Testis (tissue), 2 donors: ENCODE measurements at regions not wholly inside any gene's neighbourhood (a gene's known extent, or its start where the extent isn't known, plus 50 kb on each side); places are given as distances from the start of the nearest gene placed in this dataset.

ENCODE experiments used
- DNase-seq: peaks from one replicate; pipeline ENCODE4 v3.0.0-alpha.2; 2019
- H3K27ac ChIP-seq, 2 donors: fragments of 200-600 bp; sonication (generic); one replicate each; pipeline ENCODE4 v1.5.1; 2019
- H3K27me3 ChIP-seq: fragments of 200-600 bp; sonication (generic); one replicate; pipeline ENCODE4 v1.5.1; 2019
- H3K36me3 ChIP-seq: fragments of 200-600 bp; sonication (generic); one replicate; pipeline ENCODE4 v1.5.1; 2017; ENCODE audit warnings: low read depth; ENCODE audit errors: missing control alignments
- H3K4me1 ChIP-seq: fragments of 200-600 bp; sonication (generic); one replicate; pipeline ENCODE4 v1.5.1; 2019
- H3K4me3 ChIP-seq, 2 donors: fragments of 200-600 bp; sonication (generic); one replicate each; pipeline ENCODE4 v1.5.1; 2017 to 2019
- H3K9me3 ChIP-seq: fragments of 200-600 bp; sonication (generic); one replicate; pipeline ENCODE4 v1.5.1; 2017
- POLR2A ChIP-seq: fragments of 450-650 bp; IDR thresholded peaks from one replicate; pipeline ENCODE4 v1.6.1; 2017; ENCODE audit warnings: antibody characterized with exemption, mild to moderate bottlenecking, moderate library complexity
- WGBS, 2 donors: methylation state at CpG; one replicate each; pipeline ENCODE4 v1.1.5; 2018; 5-methylcytosine and 5-hydroxymethylcytosine counted together
- intact Hi-C: fragments of 100-400 bp; cut with DNase I; formaldehyde crosslinking; loops from one replicate; pipeline ENCODE4 v1.15.1; 2023; ENCODE audit warnings: low total_unique reads
- TF ChIP-seq, protein P1 (sequence below), 3 experiments: fragments of 450-650 bp in 2 of 3; fragments of 200-600 bp in 1 of 3; sonication (generic) in 1 of 3; IDR thresholded peaks; one replicate each; pipeline ENCODE4 v1.5.1; 2016 to 2019; ENCODE audit warnings: antibody characterized with exemption in 3 of 3, mild to moderate bottlenecking in 2 of 3, moderate library complexity in 1 of 3

DNA sequence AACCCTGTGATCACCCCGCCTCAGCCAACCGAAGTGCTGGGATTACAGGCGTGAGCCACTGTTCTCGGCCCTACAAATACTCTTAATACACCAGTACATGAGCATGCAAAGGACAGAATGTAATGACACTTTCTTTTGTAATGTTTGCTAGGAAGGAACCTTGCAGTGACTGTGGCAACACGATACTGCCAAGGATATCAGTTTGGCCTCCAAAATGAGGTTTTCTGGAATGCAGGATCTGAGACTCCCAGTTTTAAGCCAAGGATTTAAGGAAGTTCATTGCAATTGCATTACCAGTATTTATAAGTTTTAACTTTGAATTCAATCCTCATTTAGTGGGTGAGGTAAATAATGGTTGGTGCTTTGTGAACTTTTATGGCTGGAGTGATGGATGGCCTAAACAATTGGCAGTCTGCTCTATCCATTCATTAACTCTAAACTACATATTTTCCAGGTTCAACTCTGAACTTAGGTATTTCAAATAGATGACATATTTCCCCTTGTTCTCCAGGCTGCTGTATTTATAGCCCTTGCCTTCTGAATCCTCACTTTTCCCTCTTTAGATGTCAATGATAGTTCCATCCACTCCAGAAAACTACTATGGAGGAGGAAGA, 330.3 kb downstream of the C11orf87 start:
- intact Hi-C loops, result no loop called here
- H3K4me1 ChIP-seq, result no peaks in the 10 kb centered on the region
- no peak overlapping the region for H3K27ac ChIP-seq
- H3K27me3 ChIP-seq, result no peaks in the 10 kb centered on the region
- H3K4me3 ChIP-seq, result no peak overlapping the region
- no peaks in the 10 kb centered on the region for H3K9me3 ChIP-seq
- DNase-seq, result no peak
- no peaks in the 10 kb centered on the region for H3K36me3 ChIP-seq
- TF ChIP-seq, protein P1, sequence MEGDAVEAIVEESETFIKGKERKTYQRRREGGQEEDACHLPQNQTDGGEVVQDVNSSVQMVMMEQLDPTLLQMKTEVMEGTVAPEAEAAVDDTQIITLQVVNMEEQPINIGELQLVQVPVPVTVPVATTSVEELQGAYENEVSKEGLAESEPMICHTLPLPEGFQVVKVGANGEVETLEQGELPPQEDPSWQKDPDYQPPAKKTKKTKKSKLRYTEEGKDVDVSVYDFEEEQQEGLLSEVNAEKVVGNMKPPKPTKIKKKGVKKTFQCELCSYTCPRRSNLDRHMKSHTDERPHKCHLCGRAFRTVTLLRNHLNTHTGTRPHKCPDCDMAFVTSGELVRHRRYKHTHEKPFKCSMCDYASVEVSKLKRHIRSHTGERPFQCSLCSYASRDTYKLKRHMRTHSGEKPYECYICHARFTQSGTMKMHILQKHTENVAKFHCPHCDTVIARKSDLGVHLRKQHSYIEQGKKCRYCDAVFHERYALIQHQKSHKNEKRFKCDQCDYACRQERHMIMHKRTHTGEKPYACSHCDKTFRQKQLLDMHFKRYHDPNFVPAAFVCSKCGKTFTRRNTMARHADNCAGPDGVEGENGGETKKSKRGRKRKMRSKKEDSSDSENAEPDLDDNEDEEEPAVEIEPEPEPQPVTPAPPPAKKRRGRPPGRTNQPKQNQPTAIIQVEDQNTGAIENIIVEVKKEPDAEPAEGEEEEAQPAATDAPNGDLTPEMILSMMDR (IDR thresholded peaks at IDR 0.05), result no peak
- no peak for TF ChIP-seq POLR2A
- 76 to 90% methylated on average over 5 of the region's 5 CpGs for WGBS, 2 donors

DNA sequence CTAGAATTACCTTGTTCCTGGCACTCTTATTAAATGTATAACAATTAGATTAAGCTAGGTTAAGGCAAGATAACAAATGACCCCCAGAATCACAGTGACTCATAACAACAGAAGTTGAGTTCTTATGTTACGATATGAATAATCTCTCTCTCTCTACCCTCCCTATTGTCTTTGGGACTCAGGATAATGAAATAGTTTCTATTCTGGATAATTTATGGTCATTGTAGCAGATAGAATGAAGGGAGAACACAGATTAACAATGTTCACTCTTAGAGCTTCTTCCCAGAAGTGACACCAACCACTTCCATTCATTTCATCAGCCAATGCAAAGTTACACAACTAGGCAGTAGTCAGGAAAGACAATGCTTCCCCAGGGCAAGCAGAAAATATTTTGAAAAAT, 334.5 kb downstream of the C11orf87 start:
- Histone ChIP-seq H3K27me3 (no peaks in the 10 kb centered on the region), H3K27ac (no peak overlapping the region), H3K36me3 (no peaks in the 10 kb centered on the region), H3K4me3 (no peak overlapping the region), H3K4me1 (no peaks in the 10 kb centered on the region), H3K9me3 (no peaks in the 10 kb centered on the region)
- TF ChIP-seq, protein P1 (IDR thresholded peaks at IDR 0.05), result no peak
- TF ChIP-seq POLR2A, result no peak
- WGBS, 2 donors, result 58 to 86% methylated on average over 1 of the region's 1 CpG
- no peak for DNase-seq
- intact Hi-C loops, result no loop called here

DNA sequence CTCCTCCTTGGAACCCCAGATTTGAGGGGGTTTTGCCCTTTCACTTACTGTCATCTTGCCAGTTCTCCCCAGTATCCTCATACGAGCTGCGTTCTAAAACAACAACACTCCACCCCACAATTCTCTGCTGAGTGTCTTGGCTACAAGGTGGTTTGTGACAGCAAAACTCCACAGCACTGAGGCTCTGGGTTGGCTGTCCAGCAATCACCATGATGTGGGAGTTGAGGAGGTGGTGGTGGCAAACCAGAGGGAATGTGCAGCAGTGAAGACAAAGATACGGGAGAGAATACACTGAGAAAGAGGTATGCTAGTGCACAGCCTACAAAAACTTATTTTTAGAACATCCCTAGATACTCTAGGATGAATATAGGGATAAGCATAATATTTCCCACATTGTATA, 335.0 kb downstream of the C11orf87 start:
- no peaks in the 10 kb centered on the region for H3K27me3 ChIP-seq
- no peaks in the 10 kb centered on the region for H3K9me3 ChIP-seq
- WGBS, 2 donors, result 83 to 90% methylated on average over 3 of the region's 3 CpGs
- H3K4me3 ChIP-seq, result no peak overlapping the region
- TF ChIP-seq, protein P1 (IDR thresholded peaks at IDR 0.05), result no peak
- no peak for TF ChIP-seq POLR2A
- DNase-seq, result no peak
- no peaks in the 10 kb centered on the region for H3K36me3 ChIP-seq
- intact Hi-C loops, result no loop called here
- H3K4me1 ChIP-seq, result no peaks in the 10 kb centered on the region
- H3K27ac ChIP-seq, result no peak overlapping the region

DNA sequence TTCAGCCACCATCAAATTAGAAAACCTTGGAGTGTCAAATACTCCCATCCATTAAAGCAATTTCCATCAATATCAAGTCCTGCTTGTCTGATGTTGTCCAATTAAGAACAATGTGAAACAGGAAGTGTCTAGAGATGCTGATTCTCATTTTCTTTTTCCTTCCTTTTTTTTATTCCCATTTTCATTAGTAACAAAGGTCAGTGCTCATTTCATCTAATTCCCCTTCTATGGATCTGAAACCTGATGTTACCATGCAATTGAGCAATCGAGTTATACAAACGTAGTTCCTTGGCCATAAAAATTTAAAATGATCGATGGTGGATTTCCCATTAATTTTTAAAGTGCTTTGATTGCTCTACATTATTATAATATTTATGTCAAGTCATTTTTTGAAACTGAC, 330.6 kb upstream of the ZC3H12C start:
- WGBS, 2 donors, result 77 to 82% methylated on average over 3 of the region's 3 CpGs
- Histone ChIP-seq H3K4me3 (no peak overlapping the region), H3K4me1 (no peaks in the 10 kb centered on the region), H3K27me3 (no peaks in the 10 kb centered on the region), H3K9me3 (no peaks in the 10 kb centered on the region), H3K27ac (no peak overlapping the region), H3K36me3 (no peaks in the 10 kb centered on the region)
- intact Hi-C loops, result no loop called here
- TF ChIP-seq, protein P1 (IDR thresholded peaks at IDR 0.05), result no peak
- TF ChIP-seq POLR2A, result no peak
- DNase-seq, result no peak

DNA sequence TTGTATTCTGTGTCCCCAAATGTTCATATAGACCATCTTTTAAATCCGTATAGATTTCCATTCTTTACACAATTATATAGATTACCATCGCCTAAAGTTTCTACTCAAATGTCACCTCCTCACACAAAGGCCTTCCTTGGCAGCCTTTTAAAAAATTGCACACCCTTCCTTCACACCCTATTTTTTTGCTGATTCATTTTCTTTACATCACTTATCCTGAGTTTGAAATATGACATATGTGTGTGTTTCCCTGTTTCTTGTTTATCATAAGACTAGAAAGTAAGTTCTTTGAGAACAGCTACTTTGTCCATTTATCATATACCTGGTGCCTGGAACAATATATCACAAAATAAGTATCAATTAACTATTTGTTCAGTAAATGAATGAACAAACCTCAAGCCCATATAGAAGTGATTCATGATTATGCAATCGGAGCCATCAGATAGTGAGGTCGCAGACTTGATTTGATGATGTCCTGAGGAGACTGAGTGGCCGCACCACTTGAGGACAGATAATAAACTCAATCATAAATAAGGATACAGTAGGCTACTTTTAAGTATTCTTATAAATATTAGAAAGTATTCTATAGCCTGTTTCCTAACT, 327.4 kb upstream of the ZC3H12C start:
- no peak overlapping the region for H3K4me3 ChIP-seq
- H3K27me3 ChIP-seq, result no peaks in the 10 kb centered on the region
- no peak for DNase-seq
- no peaks in the 10 kb centered on the region for H3K9me3 ChIP-seq
- no peaks in the 10 kb centered on the region for H3K4me1 ChIP-seq
- TF ChIP-seq POLR2A, result no peak
- TF ChIP-seq, protein P1 (IDR thresholded peaks at IDR 0.05), result no peak
- WGBS, 2 donors, result 93% methylated on average over 5 of the region's 5 CpGs
- H3K36me3 ChIP-seq, result no peaks in the 10 kb centered on the region
- intact Hi-C loops, result no loop called here
- H3K27ac ChIP-seq, result no peak overlapping the region
